HCT116 (cell line): ENCODE measurements at regions not wholly inside any gene's neighbourhood (a gene's known extent, or its start where the extent isn't known, plus 50 kb on each side); places are given as distances from the start of the nearest gene placed in this dataset.

Source experiments
- ATAC-seq: fragments of 200-7000 bp; cut with Tn5 transposase; 2 replicates; pipeline ENCODE4 v1.9.1; 2020; ENCODE audit warnings: mild to moderate bottlenecking, moderate library complexity
- BruUV-seq: library from RNA; stranded (reverse); fragments of 400-500 nt; replicated peaks from 2 replicates; lab custom pipeline; 2021; lab: Mats Ljungman, UMichigan
- CTCF ChIA-PET: fragments of 300-600 bp; sonication (Branson Sonifier 250); formaldehyde crosslinking; loops from one replicate; lab custom pipeline; 2021; ENCODE audit warnings: antibody characterized with exemption; lab: Charles Lee
- POLR2A ChIA-PET: fragments of 300-600, 350-600 bp; sonication (Branson Sonifier 250); formaldehyde crosslinking; loops from one replicate; lab custom pipeline; 2021; ENCODE audit warnings: antibody characterized with exemption; lab: Charles Lee
- RAD21 ChIA-PET, 2 experiments: fragments of 300-600 bp; sonication (Branson Sonifier 250); formaldehyde crosslinking; loops; one replicate each; lab custom pipeline; 2023; ENCODE audit warnings: low total read pairs in 2 of 2; ENCODE audit not compliant: uncharacterized antibody in 2 of 2, unreplicated experiment in 2 of 2, low non-redundant PET in 1 of 2; lab: Charles Lee
- DNase-seq: peaks from one replicate; pipeline ENCODE4 v3.0.0-alpha.2; 2010; ENCODE audit warnings: low read depth, low spot score
- H2AFZ ChIP-seq: fragments of 200-600 bp; shearing (Covaris generic), sonication (generic); 2 replicates; pipeline ENCODE4 v1.6.1; 2017; ENCODE audit warnings: low read depth, mixed run types, mixed read lengths, antibody characterized with exemption, low read length; ENCODE audit not compliant: poor library complexity, severe bottlenecking
- H3K27ac ChIP-seq: 2 replicates; pipeline ENCODE4 v1.5.1; 2012; ENCODE audit warnings: low read depth, low read length
- H3K27me3 ChIP-seq: fragments of 200-600 bp; sonication (generic); 2 replicates; pipeline ENCODE4 v1.6.1; 2016; ENCODE audit warnings: mixed run types, low read length, mixed read lengths; ENCODE audit not compliant: insufficient read depth
- H3K36me3 ChIP-seq, 2 experiments: fragments of 200-500 bp in 1 of 2; fragments of 200-600 bp in 1 of 2; sonication (Bioruptor generic) in 1 of 2; sonication (generic) in 1 of 2; 2 replicates each; pipeline versions ENCODE4 v1.5.1 to v1.6.1; 2014 to 2016; ENCODE audit warnings: low read length in 2 of 2, inconsistent platforms in 1 of 2, mixed read lengths in 1 of 2, mixed run types in 1 of 2; ENCODE audit not compliant: insufficient read depth in 2 of 2, control insufficient read depth in 1 of 2
- H3K4me1 ChIP-seq, 2 experiments: fragments of 200-600 bp in 1 of 2; sonication (generic) in 1 of 2; 2 replicates each; pipeline versions ENCODE4 v1.5.1 to v1.6.1; 2012 to 2017; ENCODE audit warnings: low read length in 2 of 2, inconsistent platforms in 1 of 2, mild to moderate bottlenecking in 1 of 2, mixed read lengths in 1 of 2, mixed run types in 1 of 2, moderate library complexity in 1 of 2; ENCODE audit not compliant: insufficient read depth in 2 of 2, control insufficient read depth in 1 of 2
- H3K4me2 ChIP-seq: fragments of 200-600 bp; sonication (generic); 2 replicates; pipeline ENCODE4 v1.6.1; 2017; ENCODE audit warnings: mixed run types, low read length, mixed read lengths
- H3K4me3 ChIP-seq, 2 experiments: fragments of 200-600 bp in 1 of 2; sonication (generic) in 1 of 2; replicated peaks in 1 of 2; 2 replicates each; pipeline ENCODE4 v1.5.1; 2011 to 2016; ENCODE audit warnings: low read length in 2 of 2, control low read depth in 1 of 2, low read depth in 1 of 2, mild to moderate bottlenecking in 1 of 2, mixed read lengths in 1 of 2, mixed run types in 1 of 2
- H3K79me2 ChIP-seq: fragments of 200-600 bp; sonication (generic); 2 replicates; pipeline ENCODE4 v1.6.1; 2017; ENCODE audit warnings: mild to moderate bottlenecking, mixed run types, low read length, moderate library complexity, mixed read lengths; ENCODE audit not compliant: insufficient read depth
- H3K9ac ChIP-seq: fragments of 200-600 bp; sonication (generic); 2 replicates; pipeline ENCODE4 v1.6.1; 2016; ENCODE audit warnings: low read length, mixed read lengths
- H3K9me2 ChIP-seq: fragments of 200-600 bp; sonication (generic), shearing (Covaris generic); 2 replicates; pipeline ENCODE4 v1.6.1; 2017; ENCODE audit warnings: mixed run types, mild to moderate bottlenecking, moderate library complexity; ENCODE audit not compliant: insufficient read depth
- H3K9me3 ChIP-seq, 2 experiments: fragments of 200-500 bp in 1 of 2; fragments of 200-600 bp in 1 of 2; sonication (Bioruptor generic) in 1 of 2; sonication (generic) in 1 of 2; 2 replicates each; pipeline ENCODE4 v1.6.1; 2014 to 2017; ENCODE audit warnings: low read length in 2 of 2, mixed read lengths in 2 of 2, inconsistent platforms in 1 of 2, low read depth in 1 of 2, mild to moderate bottlenecking in 1 of 2, mixed run types in 1 of 2, moderate library complexity in 1 of 2; ENCODE audit not compliant: control insufficient read depth in 1 of 2, insufficient read depth in 1 of 2
- H4K20me1 ChIP-seq: fragments of 200-600 bp; sonication (generic), shearing (Covaris generic); 2 replicates; pipeline ENCODE4 v1.6.1; 2017; ENCODE audit warnings: mixed run types, mild to moderate bottlenecking, moderate library complexity; ENCODE audit not compliant: insufficient read depth
- CBX3 ChIP-seq: IDR thresholded peaks from 2 replicates; pipeline ENCODE4 v1.6.1; 2012; ENCODE audit warnings: low read depth
- JUND ChIP-seq: IDR thresholded peaks from 2 replicates; pipeline ENCODE4 v1.6.1; 2012
- POLR2A ChIP-seq: IDR thresholded peaks from 2 replicates; pipeline ENCODE4 v1.7.0; 2011; ENCODE audit warnings: borderline replicate concordance; ENCODE audit not compliant: insufficient read depth, insufficient read length; ENCODE audit errors: extremely low read depth
- POLR2AphosphoS5 ChIP-seq: IDR thresholded peaks from 2 replicates; pipeline ENCODE4 v1.6.1; 2011; ENCODE audit warnings: mild to moderate bottlenecking, low read depth, low read length, moderate library complexity
- RAD21 ChIP-seq: IDR thresholded peaks from 2 replicates; pipeline ENCODE4 v1.6.1; 2012; ENCODE audit warnings: low read depth, mild to moderate bottlenecking
- SIN3A ChIP-seq: IDR thresholded peaks from 2 replicates; pipeline ENCODE4 v1.6.1; 2012; ENCODE audit warnings: low read depth
- SP1 ChIP-seq: IDR thresholded peaks from 2 replicates; pipeline ENCODE4 v1.6.1; 2012; ENCODE audit warnings: low read depth
- TCF7L2 ChIP-seq: IDR thresholded peaks from 2 replicates; pipeline ENCODE4 v1.7.0; 2011; ENCODE audit warnings: borderline replicate concordance, inconsistent platforms; ENCODE audit not compliant: insufficient read depth, insufficient read length; ENCODE audit errors: extremely low read depth
- intact Hi-C: fragments of 100-400 bp; cut with micrococcal nuclease; formaldehyde crosslinking; loops from 2 replicates; pipeline ENCODE4 v1.10.0; 2022
- TF ChIP-seq, protein P1 (sequence below): IDR thresholded peaks from 2 replicates; pipeline ENCODE4 v1.6.1; 2012; ENCODE audit warnings: low read depth
- TF ChIP-seq, protein P2 (sequence below): IDR thresholded peaks from 2 replicates; pipeline ENCODE4 v1.6.1; 2012
- TF ChIP-seq, protein P3 (sequence below): IDR thresholded peaks from 2 replicates; pipeline ENCODE4 v1.6.1; 2012

DNA sequence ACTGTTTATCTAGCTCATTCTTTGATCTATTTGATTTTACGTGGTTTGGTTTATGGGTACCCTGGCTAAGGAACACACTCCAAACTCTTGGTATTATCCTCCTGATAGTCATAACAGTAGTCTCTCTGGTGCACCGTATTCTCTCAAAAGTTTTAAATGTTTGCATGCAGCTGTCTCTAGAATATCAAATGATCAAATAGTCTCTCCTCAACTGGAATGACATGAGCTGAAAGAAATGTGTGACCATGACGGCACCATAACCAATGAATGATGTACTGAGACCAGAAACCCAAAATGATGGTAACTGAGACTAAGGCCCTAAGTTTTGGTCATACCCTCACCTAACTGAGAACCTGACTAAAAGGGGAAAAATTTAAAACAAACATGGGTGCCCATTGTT lies 319.4 kb downstream of the SLC7A11 start:
- TF ChIP-seq CBX3 (no peak), POLR2A (no peak), JUND (no peak), POLR2AphosphoS5 (no peak), SP1 (no peak), SIN3A (no peak), RAD21 (no peak), TCF7L2 (no peak)
- TF ChIP-seq, protein P1, sequence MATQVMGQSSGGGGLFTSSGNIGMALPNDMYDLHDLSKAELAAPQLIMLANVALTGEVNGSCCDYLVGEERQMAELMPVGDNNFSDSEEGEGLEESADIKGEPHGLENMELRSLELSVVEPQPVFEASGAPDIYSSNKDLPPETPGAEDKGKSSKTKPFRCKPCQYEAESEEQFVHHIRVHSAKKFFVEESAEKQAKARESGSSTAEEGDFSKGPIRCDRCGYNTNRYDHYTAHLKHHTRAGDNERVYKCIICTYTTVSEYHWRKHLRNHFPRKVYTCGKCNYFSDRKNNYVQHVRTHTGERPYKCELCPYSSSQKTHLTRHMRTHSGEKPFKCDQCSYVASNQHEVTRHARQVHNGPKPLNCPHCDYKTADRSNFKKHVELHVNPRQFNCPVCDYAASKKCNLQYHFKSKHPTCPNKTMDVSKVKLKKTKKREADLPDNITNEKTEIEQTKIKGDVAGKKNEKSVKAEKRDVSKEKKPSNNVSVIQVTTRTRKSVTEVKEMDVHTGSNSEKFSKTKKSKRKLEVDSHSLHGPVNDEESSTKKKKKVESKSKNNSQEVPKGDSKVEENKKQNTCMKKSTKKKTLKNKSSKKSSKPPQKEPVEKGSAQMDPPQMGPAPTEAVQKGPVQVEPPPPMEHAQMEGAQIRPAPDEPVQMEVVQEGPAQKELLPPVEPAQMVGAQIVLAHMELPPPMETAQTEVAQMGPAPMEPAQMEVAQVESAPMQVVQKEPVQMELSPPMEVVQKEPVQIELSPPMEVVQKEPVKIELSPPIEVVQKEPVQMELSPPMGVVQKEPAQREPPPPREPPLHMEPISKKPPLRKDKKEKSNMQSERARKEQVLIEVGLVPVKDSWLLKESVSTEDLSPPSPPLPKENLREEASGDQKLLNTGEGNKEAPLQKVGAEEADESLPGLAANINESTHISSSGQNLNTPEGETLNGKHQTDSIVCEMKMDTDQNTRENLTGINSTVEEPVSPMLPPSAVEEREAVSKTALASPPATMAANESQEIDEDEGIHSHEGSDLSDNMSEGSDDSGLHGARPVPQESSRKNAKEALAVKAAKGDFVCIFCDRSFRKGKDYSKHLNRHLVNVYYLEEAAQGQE, result no peak
- TF ChIP-seq, protein P2, sequence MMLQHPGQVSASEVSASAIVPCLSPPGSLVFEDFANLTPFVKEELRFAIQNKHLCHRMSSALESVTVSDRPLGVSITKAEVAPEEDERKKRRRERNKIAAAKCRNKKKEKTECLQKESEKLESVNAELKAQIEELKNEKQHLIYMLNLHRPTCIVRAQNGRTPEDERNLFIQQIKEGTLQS, result no peak
- TF ChIP-seq, protein P3, sequence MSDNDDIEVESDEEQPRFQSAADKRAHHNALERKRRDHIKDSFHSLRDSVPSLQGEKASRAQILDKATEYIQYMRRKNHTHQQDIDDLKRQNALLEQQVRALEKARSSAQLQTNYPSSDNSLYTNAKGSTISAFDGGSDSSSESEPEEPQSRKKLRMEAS, result no peak
- Histone ChIP-seq H3K79me2 (no peaks in the 10 kb centered on the region), H3K9ac (no peak overlapping the region), H3K27me3 (no peaks in the 10 kb centered on the region), H3K27ac (no peak overlapping the region), H3K4me3 (no peak overlapping the region), H3K4me1 (no peaks in the 10 kb centered on the region), H3K9me2 (no peaks in the 10 kb centered on the region), H3K4me2 (no peak overlapping the region), H3K9me3 (no peaks in the 10 kb centered on the region), H4K20me1 (no peaks in the 10 kb centered on the region), H2AFZ (no peak overlapping the region), H3K36me3 (no peaks in the 10 kb centered on the region)
- ChIA-PET CTCF (no interaction called here), POLR2A (no interaction called here), RAD21 (no interaction called here)
- BruUV-seq, result no TSS peak
- intact Hi-C loops, result no loop called here
- DNase-seq, result no peak
- no peak for ATAC-seq
